Fibroblast of mammary gland (primary cell): ENCODE measurements at regions not wholly inside any gene's neighbourhood (a gene's known extent, or its start where the extent isn't known, plus 50 kb on each side); places are given as distances from the start of the nearest gene placed in this dataset.
"Not testable (repeated sequence)": the region's sequence is repeated elsewhere in the genome, so short reads cannot be mapped to it uniquely, and the experiment has no call there.

Experiments used
- DNase-seq: peaks from one replicate; pipeline ENCODE4 v3.0.0-alpha.2; 2010; ENCODE audit warnings: low read depth
- H3K4me3 ChIP-seq: 2 replicates; pipeline ENCODE4 v1.5.1; 2011; ENCODE audit warnings: low read depth, mild to moderate bottlenecking, low read length, moderate library complexity; ENCODE audit not compliant: control insufficient read depth
- TF ChIP-seq, protein P1 (sequence below): conservative IDR thresholded peaks from 2 replicates; pipeline ENCODE4 v1.5.1; 2011; ENCODE audit warnings: low read depth, low read length, inconsistent platforms; ENCODE audit not compliant: control insufficient read depth, insufficient read depth

DNA sequence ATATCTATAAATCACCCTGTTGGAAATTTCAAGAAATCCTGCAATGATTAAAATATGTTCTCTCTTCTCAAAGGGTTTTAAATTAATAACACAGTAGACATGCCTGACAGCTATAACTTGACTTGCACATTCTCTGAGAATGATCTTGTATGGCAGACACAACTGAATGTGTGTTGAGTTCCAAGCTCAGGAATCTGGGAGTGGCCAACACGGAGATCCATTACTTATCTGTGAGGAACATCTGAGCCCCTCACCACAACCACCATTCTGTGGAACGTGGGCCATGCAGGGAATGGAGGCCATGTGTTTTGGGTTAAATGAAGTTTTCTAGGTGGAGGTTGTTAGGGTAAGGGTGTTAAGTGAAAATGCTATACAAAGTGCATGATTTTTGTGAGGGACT, 105.3 kb upstream of the CHMP2B start:
- no peak overlapping the region for H3K4me3 ChIP-seq
- TF ChIP-seq, protein P1, sequence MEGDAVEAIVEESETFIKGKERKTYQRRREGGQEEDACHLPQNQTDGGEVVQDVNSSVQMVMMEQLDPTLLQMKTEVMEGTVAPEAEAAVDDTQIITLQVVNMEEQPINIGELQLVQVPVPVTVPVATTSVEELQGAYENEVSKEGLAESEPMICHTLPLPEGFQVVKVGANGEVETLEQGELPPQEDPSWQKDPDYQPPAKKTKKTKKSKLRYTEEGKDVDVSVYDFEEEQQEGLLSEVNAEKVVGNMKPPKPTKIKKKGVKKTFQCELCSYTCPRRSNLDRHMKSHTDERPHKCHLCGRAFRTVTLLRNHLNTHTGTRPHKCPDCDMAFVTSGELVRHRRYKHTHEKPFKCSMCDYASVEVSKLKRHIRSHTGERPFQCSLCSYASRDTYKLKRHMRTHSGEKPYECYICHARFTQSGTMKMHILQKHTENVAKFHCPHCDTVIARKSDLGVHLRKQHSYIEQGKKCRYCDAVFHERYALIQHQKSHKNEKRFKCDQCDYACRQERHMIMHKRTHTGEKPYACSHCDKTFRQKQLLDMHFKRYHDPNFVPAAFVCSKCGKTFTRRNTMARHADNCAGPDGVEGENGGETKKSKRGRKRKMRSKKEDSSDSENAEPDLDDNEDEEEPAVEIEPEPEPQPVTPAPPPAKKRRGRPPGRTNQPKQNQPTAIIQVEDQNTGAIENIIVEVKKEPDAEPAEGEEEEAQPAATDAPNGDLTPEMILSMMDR, result no peak
- DNase-seq, result no peak

DNA sequence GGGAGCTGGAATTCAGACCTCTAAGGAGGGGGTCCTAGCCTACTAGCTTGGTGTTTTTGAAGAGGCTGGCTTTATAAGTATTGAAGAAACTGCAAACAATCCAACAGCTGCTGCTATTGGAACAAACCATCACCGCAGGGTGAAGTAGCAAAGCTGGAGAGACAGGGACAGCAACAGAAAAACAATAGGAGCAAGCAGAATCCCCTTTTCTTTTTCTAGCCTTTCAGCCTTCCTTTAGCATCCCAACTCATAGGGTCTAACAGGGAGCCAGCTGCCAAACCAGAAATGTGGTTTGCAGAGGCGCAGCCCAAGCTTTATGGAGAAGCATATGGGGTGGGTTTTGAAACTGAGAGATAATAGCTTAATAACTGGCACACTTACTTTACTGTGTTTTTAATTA, 106.2 kb upstream of the CHMP2B start:
- no peak overlapping the region for H3K4me3 ChIP-seq
- no peak for DNase-seq
- TF ChIP-seq, protein P1, result no peak

GRCh38 chr3:87120236-87120635, 106.9 kb upstream of the CHMP2B start:
- TF ChIP-seq, protein P1, result no peak
- DNase-seq, result no peak
- H3K4me3 ChIP-seq, result no peak overlapping the region

- TF ChIP-seq, protein P1, result no peak
- no peak overlapping the region for H3K4me3 ChIP-seq
- no peak for DNase-seq
Observed at GRCh38 chr3:87109465-87109864, 117.6 kb upstream of the CHMP2B start.

DNA sequence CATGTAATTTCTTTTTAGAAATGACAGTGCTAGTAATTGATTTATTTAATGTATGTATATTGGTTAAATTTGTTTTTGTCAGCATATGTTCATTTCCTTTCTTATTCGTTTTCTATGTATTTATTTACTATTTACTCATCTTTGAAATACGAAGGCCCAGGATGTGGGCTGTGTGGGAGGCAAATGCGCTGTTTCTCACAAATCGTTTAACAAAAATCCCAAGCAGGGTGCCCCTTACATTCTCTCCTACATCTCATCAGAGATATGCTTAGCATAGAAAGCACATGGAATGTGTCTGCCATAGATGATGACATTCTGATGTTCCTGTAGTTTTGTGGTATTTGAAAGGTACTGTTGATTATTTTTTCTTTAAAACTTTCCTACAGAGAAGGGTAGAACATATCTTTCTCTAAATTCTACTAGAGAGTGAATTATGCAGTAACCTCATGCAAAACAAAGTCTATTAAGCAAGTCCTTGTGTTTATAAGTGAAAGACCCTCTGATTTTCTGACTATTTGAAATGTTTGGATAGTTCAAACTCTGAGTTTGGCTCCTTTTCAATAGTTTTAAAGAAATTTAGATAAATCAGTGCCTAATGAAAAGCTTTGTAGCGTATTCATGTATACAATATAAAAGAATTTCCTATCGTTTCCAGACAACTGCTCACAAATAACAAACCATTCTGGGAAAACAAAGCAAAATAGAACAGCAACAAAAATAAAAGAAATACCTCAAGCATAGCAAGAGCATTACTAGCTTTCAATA, 111.1 kb upstream of the VGLL3 start:
- no peak overlapping the region for H3K4me3 ChIP-seq
- TF ChIP-seq, protein P1, result no peak
- no peak for DNase-seq

- not testable (repeated sequence) for DNase-seq
Observed at GRCh38 chr3:87097733-87098132, 106.8 kb upstream of the VGLL3 start.

GRCh38 chr3:87090631-87091030, 99.7 kb upstream of the VGLL3 start:
- TF ChIP-seq, protein P1, result no peak

More at GRCh38 chr3:87097733-87098132, 106.8 kb upstream of the VGLL3 start:
- H3K4me3 ChIP-seq, result not testable (repeated sequence)

More at GRCh38 chr3:87090631-87091030, 99.7 kb upstream of the VGLL3 start:
- no peak for DNase-seq
- H3K4me3 ChIP-seq, result no peak overlapping the region
